ENCODE measurements at regions not wholly inside any gene's neighbourhood (a gene's known extent, or its start where the extent isn't known, plus 50 kb on each side); places are given as distances from the start of the nearest gene placed in this dataset.

DNA sequence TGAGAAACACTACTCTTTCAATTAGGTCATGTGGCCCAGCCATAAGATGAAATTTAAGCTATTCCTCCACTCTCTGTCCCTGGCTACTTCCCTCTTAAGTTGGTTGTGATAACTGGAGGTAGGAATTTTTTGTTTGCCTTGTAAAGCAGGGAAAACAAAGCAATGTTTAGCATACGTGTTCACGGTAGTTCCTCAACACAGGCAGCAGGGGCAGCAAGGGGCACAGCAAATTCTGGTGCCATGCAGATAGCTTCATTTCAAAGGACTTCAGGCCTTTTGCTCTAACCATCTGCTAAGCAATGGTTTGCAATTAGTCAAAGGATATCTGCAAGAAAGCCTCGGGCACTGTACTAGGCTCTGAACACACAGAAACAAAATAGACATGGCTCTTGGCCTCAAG lies 330.2 kb downstream of the ZIC3 start:
- H3K4me3 ChIP-seq, result no peak overlapping the region
- intact Hi-C loops (cut with DNase I), result no loop called here
- ATAC-seq (no peak), DNase-seq (no peak)
- no peaks in the 10 kb centered on the region for H3K36me3 ChIP-seq
- H3K27ac ChIP-seq, result no peak overlapping the region
- no peaks in the 10 kb centered on the region for H3K9me3 ChIP-seq
- TF ChIP-seq, protein P1, sequence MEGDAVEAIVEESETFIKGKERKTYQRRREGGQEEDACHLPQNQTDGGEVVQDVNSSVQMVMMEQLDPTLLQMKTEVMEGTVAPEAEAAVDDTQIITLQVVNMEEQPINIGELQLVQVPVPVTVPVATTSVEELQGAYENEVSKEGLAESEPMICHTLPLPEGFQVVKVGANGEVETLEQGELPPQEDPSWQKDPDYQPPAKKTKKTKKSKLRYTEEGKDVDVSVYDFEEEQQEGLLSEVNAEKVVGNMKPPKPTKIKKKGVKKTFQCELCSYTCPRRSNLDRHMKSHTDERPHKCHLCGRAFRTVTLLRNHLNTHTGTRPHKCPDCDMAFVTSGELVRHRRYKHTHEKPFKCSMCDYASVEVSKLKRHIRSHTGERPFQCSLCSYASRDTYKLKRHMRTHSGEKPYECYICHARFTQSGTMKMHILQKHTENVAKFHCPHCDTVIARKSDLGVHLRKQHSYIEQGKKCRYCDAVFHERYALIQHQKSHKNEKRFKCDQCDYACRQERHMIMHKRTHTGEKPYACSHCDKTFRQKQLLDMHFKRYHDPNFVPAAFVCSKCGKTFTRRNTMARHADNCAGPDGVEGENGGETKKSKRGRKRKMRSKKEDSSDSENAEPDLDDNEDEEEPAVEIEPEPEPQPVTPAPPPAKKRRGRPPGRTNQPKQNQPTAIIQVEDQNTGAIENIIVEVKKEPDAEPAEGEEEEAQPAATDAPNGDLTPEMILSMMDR (IDR thresholded peaks at IDR 0.05), result no peak
- H3K27me3 ChIP-seq, result no peaks in the 10 kb centered on the region
- H3K4me1 ChIP-seq, result no peaks in the 10 kb centered on the region

DNA sequence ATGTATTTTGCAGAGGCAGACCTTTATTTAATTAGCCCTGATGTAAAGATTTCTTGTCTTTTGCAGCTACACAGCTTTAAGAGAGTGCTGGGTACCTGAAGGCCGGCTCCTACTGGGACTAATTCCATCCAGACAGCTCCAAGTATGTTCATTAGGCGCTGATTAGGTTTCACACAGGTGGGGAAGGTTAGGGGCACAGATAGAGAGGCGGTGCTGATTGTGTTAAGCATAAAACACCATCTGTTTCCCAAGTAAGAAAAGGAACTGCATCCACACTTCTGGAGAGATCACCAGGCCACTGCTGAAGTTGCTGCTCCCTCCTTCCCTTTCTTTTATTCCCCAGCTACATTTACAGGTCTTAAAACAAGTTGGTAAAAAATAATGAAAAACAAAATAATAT lies 349.5 kb downstream of the ZIC3 start:
- TF ChIP-seq, protein P1 (IDR thresholded peaks at IDR 0.05), result no peak
- Histone ChIP-seq H3K27ac (no peak overlapping the region), H3K4me1 (no peaks in the 10 kb centered on the region), H3K36me3 (no peaks in the 10 kb centered on the region), H3K4me3 (no peak overlapping the region), H3K27me3 (no peaks in the 10 kb centered on the region), H3K9me3 (no peaks in the 10 kb centered on the region)
- ATAC-seq, result no peak
- intact Hi-C loops (cut with DNase I), result no loop called here
- DNase-seq, result no peak

DNA sequence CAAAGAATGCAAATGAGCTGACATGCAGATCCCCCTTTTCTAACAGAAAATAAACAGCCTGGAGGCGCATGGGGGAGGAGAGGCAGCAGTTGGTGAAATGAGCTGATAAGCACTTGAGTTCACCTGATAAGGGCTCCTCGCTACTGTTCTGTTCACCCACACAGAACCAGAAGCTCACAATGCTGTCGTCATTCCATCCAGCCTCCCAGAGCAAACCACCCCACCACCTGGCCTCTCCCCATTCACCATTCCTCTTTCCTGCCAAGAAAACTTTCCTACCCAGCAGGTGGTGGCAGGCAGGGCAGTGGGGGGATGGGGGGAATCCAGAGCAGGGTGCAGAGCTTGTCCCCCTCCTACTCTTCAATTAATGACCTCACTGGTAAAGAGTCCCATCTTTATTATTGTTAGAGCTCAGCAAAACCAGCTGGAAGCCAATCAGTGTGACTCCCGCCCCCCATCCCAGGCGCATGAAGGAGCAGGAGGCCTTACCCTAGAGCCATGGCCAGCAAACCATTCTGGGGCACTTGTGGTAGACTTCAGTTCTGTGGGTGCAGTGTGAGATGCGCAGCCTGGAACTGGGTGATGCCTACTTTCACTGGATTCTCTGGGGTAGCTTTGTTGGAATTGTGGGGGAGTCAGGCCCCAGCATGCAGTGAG lies 350.3 kb downstream of the ZIC3 start:
- Histone ChIP-seq H3K36me3 (no peaks in the 10 kb centered on the region), H3K27ac (no peak overlapping the region), H3K4me1 (no peaks in the 10 kb centered on the region), H3K4me3 (no peak overlapping the region), H3K27me3 (no peaks in the 10 kb centered on the region), H3K9me3 (no peaks in the 10 kb centered on the region)
- peak in 1 of 4 donors; percentile 1 for DNase-seq
- TF ChIP-seq, protein P1 (IDR thresholded peaks at IDR 0.05), result no peak
- ATAC-seq, result no peak
- intact Hi-C loops (cut with DNase I), result no loop called here

DNA sequence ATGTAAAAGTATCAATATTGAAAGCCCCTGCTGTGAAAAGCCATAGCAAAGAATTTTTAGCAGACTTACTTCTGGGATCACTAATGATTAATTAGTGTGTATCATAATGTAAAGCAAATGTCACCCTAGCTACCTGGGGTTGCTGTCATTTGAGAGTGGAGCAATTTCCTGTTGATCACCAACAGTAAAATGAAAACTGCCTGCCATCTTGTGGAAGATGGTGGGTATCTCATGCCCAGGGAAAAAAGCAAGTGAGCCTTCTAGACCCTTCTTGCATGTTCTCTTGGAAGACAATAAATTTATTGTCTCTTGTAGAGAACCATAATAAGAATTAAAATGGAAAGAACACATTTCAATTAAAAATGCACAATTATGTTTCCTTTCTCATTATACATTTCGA lies 360.2 kb downstream of the ZIC3 start:
- H3K27ac ChIP-seq, result no peak overlapping the region
- no peaks in the 10 kb centered on the region for H3K4me1 ChIP-seq
- no peak overlapping the region for H3K4me3 ChIP-seq
- TF ChIP-seq, protein P1 (IDR thresholded peaks at IDR 0.05), result peak in 1 of 2 donors; percentile 10
- DNase-seq, result peak in 1 of 4 donors; percentile 3
- intact Hi-C loops (cut with DNase I), result no loop called here
- H3K27me3 ChIP-seq, result no peaks in the 10 kb centered on the region
- no peak for ATAC-seq
- no peaks in the 10 kb centered on the region for H3K9me3 ChIP-seq
- no peaks in the 10 kb centered on the region for H3K36me3 ChIP-seq

DNA sequence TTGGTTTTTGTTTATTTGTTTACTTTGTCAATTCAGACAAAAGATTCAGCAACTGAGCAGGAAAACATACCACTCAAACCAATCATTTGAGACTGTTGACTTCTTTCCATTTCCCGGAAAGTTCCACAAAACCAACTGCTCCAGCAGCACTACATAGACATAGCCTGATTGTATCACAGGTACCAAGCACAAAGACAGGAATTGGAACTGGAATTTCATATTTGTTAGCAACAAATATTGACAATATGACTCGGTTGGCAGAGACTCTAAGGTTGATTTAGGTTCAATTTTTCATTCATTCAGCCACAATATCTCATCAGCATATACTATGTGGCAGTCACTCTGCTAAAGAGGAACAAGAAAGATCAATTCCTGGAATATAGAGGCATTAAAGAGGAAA lies 364.0 kb downstream of the ZIC3 start:
- intact Hi-C loops (cut with DNase I), result no loop called here
- TF ChIP-seq, protein P1 (IDR thresholded peaks at IDR 0.05), result no peak
- peaks cover 0 to 12% of the 10 kb centered on the region in 2 donors for H3K9me3 ChIP-seq
- H3K4me1 ChIP-seq, result no peaks in the 10 kb centered on the region
- no peak overlapping the region for H3K27ac ChIP-seq
- no peaks in the 10 kb centered on the region for H3K27me3 ChIP-seq
- ATAC-seq, result no peak
- H3K36me3 ChIP-seq, result no peaks in the 10 kb centered on the region
- no peak for DNase-seq
- no peak overlapping the region for H3K4me3 ChIP-seq

All from left lung (tissue), 4 donors.